Retinal pigment epithelial cell (primary cell): ENCODE measurements at regions not wholly inside any gene's neighbourhood (a gene's known extent, or its start where the extent isn't known, plus 50 kb on each side); places are given as distances from the start of the nearest gene placed in this dataset.
"Not testable (repeated sequence)": the region's sequence is repeated elsewhere in the genome, so short reads cannot be mapped to it uniquely, and the experiment has no call there.

Experiments used
- DNase-seq: peaks from one replicate; pipeline ENCODE4 v3.0.0-alpha.2; 2010; ENCODE audit warnings: low read depth
- H3K4me3 ChIP-seq: 2 replicates; pipeline ENCODE4 v1.5.1; 2011; ENCODE audit warnings: mild to moderate bottlenecking, low read length, control low read depth, moderate library complexity
- TF ChIP-seq, protein P1 (sequence below): conservative IDR thresholded peaks from 2 replicates; pipeline ENCODE4 v1.5.1; 2011; ENCODE audit warnings: low read depth, low read length, control low read depth, inconsistent platforms

DNA sequence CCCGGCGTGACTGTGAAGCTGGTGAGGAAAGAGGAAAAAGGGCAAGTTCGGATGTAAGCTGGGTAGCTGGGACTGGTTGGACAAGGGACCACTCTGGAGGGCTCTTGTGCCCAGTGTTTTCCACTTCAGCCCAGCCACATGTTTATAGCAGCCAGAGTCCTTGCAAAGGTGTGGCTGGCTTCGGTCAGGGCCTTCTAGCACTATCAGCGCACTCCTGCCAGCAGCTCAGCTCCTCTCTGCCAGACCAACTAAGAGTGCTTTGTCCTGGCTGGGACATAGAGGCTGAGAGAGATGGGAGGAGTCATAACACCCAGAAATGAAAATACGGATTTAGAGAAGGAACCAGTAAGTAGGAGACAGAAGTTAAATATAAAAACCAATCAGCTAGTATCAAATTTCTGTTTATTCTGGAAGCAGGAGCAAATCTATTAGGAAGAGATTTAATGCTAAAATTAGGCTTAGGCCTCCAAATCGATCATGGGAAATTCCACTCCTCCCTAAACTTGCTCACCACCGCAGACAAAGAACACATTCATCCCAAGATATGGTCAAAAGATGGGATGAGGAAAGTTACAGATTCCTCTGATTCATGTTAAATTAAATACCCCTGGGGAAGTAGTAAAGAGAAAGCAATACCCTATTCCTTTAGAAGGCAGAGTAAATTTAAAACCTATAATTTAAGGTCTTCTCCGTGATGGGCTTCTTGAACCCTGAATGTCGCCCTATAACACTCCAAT is 135.0 kb downstream of the RALA start:
- TF ChIP-seq, protein P1, sequence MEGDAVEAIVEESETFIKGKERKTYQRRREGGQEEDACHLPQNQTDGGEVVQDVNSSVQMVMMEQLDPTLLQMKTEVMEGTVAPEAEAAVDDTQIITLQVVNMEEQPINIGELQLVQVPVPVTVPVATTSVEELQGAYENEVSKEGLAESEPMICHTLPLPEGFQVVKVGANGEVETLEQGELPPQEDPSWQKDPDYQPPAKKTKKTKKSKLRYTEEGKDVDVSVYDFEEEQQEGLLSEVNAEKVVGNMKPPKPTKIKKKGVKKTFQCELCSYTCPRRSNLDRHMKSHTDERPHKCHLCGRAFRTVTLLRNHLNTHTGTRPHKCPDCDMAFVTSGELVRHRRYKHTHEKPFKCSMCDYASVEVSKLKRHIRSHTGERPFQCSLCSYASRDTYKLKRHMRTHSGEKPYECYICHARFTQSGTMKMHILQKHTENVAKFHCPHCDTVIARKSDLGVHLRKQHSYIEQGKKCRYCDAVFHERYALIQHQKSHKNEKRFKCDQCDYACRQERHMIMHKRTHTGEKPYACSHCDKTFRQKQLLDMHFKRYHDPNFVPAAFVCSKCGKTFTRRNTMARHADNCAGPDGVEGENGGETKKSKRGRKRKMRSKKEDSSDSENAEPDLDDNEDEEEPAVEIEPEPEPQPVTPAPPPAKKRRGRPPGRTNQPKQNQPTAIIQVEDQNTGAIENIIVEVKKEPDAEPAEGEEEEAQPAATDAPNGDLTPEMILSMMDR: no peak
- H3K4me3 ChIP-seq: no peak overlapping the region
- DNase-seq: no peak

DNA sequence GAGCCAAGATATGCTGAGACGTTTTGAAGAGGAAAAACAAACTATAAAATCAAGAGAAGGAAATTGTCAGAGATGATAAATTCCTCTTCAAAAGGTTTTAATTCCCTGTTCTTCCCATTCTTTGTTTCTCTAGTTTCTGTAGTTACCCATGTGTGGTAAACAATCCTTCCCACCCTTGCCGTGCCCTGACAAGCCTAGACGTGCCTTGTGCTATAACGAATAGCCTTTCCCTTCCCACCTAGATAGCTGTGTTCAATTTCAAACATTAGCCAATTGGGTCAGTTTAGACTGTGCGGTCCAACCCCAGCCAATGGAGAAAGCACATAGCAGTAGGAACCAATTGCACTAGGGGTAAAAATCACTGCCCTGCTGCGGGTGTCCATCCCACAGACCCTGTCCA is 138.1 kb downstream of the RALA start:
- TF ChIP-seq, protein P1: no peak
- no peak overlapping the region for H3K4me3 ChIP-seq
- DNase-seq: no peak

- H3K4me3 ChIP-seq, DNase-seq: not testable (repeated sequence)
These were observed 139.1 kb downstream of the RALA start for GRCh38 chr7:39762466-39762865.

DNA sequence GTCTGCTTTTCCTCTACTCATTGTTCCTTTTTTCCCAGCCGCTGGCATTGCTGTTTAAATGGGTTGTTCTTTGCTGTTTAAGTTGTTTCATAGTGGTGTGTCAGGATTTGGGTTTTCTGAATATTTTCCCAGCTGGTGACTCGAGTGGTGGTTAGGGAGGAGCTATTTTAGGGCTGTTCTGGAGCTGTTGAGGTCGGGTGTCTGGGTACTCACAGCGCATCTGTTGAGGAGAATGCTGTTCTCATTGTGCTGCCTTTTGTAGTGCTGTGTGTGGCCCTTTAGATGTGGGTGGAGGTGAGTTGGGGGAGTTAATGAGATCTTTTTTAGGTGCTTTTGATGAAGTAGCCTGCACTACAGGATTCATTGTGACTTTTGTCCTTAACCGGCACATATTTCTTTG is 139.5 kb downstream of the RALA start:
- not testable (repeated sequence) for H3K4me3 ChIP-seq, DNase-seq

GRCh38 chr7:39765833-39766232 is 142.5 kb downstream of the RALA start:
- H3K4me3 ChIP-seq, DNase-seq: not testable (repeated sequence)

DNA sequence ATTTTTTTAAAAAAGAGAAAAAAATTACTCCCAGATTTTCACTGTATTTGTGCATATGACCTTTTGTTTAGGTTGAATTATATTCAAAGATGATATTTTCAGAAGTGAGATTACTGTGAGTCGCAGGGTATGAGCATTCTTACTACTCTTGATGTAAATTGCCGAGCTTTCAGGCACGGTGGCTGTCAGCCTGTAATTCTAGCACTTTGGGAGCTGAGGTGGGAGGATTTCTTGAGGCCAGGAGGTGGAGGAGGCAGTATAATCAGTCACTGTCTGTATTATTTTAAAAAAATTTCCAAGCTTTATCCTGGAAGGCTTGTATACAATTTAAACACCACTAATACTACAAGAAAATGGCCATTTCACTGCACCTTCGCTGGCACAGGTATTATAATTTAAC is 145.1 kb downstream of the RALA start:
- not testable (repeated sequence) for H3K4me3 ChIP-seq, DNase-seq

- DNase-seq, H3K4me3 ChIP-seq: not testable (repeated sequence)
These were observed 151.0 kb downstream of the RALA start for GRCh38 chr7:39774341-39774851.

GRCh38 chr7:39781557-39781956 is 158.2 kb downstream of the RALA start:
- not testable (repeated sequence) for H3K4me3 ChIP-seq, DNase-seq

DNA sequence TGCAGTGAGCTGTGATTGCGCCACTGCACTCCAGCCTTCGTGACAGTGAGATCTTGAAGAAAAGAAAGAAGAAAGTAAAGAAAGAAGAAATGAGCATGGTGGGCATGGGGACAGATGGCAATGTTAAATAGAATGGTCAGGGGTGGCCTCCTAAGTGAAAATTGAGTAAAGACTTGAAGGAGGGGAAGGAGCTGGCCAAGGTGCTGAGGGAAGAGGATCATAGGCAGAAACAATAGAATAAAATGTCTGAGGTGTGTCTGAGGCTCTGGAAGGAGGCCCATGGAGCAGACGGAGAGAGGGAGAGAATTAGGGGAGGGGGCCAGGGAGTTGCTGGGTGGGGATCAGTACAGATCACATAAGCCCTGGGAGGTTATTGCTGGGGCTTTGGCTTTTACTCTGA is 163.1 kb downstream of the RALA start:
- H3K4me3 ChIP-seq, DNase-seq: not testable (repeated sequence)

GRCh38 chr7:39791035-39791434 is 159.0 kb upstream of the CDK13 start:
- DNase-seq: not testable (repeated sequence)

DNA sequence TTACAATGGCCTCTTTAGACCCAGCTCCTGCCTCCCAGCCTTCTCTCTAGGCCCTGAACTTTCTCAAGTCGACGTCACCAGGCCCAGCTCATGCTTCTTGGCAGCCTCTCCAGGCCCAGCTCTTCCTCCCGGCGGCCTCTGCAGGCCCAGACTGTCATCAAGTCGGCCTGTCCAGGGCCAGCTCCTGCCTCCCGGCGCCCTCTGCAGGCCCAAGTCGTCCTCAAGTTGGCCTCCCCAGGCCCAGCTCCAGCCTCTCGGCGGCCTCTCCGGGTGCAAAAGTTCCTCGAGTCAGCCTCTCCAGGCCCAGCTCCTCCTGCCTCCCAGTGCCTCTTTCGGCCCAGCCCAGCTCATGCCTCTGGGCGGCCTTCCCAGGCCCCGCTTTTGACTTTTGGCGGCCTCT is 158.1 kb upstream of the CDK13 start:
- not testable (repeated sequence) for DNase-seq, H3K4me3 ChIP-seq
- TF ChIP-seq, protein P1: peak; percentile 9

More at GRCh38 chr7:39791035-39791434, 159.0 kb upstream of the CDK13 start:
- not testable (repeated sequence) for H3K4me3 ChIP-seq

GRCh38 chr7:39793026-39793425 is 157.0 kb upstream of the CDK13 start:
- not testable (repeated sequence) for H3K4me3 ChIP-seq, DNase-seq

- not testable (repeated sequence) for DNase-seq
These were observed 156.2 kb upstream of the CDK13 start for GRCh38 chr7:39793851-39794250.

GRCh38 chr7:39796947-39797346 is 153.1 kb upstream of the CDK13 start:
- DNase-seq, H3K4me3 ChIP-seq: not testable (repeated sequence)

More at GRCh38 chr7:39793851-39794250, 156.2 kb upstream of the CDK13 start:
- H3K4me3 ChIP-seq: not testable (repeated sequence)

DNA sequence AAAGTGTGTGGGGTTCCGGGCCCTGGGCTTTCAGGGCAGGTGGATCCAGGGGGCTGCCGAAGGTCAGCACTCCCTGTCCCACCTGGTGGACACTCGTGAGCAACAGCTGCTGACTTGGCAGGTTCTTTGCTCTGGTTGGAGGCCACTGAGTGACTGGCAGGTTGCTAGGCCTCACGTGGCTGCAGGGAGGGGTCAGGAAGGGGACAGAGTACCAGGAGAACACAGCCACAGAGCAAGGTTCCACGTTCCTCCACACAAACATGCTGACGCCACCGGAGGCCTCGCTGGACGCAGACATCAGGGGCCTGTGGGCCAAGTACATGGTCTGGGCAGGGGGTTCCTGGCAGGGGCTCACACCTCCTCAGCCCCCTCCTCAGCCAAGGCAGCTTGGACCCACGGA is 152.0 kb upstream of the CDK13 start:
- not testable (repeated sequence) for DNase-seq, H3K4me3 ChIP-seq
